Ovary (tissue), 7 donors: ENCODE measurements at regions not wholly inside any gene's neighbourhood (a gene's known extent, or its start where the extent isn't known, plus 50 kb on each side); places are given as distances from the start of the nearest gene placed in this dataset.

ENCODE experiments used
- DNase-seq, 5 donors: peaks; one replicate each; pipeline ENCODE4 v3.0.0-alpha.2; 2019 to 2020
- H3K27ac ChIP-seq, 2 donors: fragments of 200-600 bp; one replicate each; pipeline versions ENCODE4 v1.5.1 to v1.8.0; 2019 to 2022
- H3K27me3 ChIP-seq: fragments of 200-600 bp; one replicate; pipeline ENCODE4 v1.8.0; 2022
- H3K36me3 ChIP-seq: fragments of 200-600 bp; sonication (generic); one replicate; pipeline ENCODE4 v1.5.1; 2019
- H3K4me1 ChIP-seq: one replicate; pipeline ENCODE4 v1.8.1; 2013; ENCODE audit warnings: mild to moderate bottlenecking, moderate library complexity; ENCODE audit not compliant: insufficient read depth
- H3K4me3 ChIP-seq: fragments of 200-600 bp; sonication (generic); one replicate; pipeline ENCODE4 v1.5.1; 2017
- H3K9me3 ChIP-seq, 2 donors: fragments of 200-600 bp in 1 of 2; sonication (generic) in 1 of 2; one replicate each; pipeline versions ENCODE4 v1.5.1 to v1.8.1; 2013 to 2019; ENCODE audit warnings: mild to moderate bottlenecking in 1 of 2, moderate library complexity in 1 of 2
- CTCF ChIP-seq, 3 donors: fragments of 450-650 bp in 2 of 3; fragments of 200-600 bp in 1 of 3; IDR thresholded peaks; one replicate each; pipeline versions ENCODE4 v1.5.1 to v1.8.0; 2016 to 2022; ENCODE audit warnings: antibody characterized with exemption in 3 of 3, mild to moderate bottlenecking in 1 of 3
- EP300 ChIP-seq: sonication (generic); formaldehyde crosslinking; IDR thresholded peaks from one replicate; pipeline ENCODE4 v1.6.1; 2017; ENCODE audit warnings: antibody characterized with exemption
- POLR2A ChIP-seq: fragments of 450-650 bp; IDR thresholded peaks from one replicate; pipeline ENCODE4 v1.6.1; 2017; ENCODE audit warnings: antibody characterized with exemption, mild to moderate bottlenecking, moderate library complexity
- WGBS, 3 donors: extraction: QIAGEN DNeasy Blood & Tissue Kit in 1 of 3; methylation state at CpG; one replicate each; pipeline versions ENCODE4 v1.1.5 to v1.1.7; 2013 to 2017; 5-methylcytosine and 5-hydroxymethylcytosine counted together
- intact Hi-C, 4 donors: fragments of 100-400 bp; cut with DNase I; formaldehyde crosslinking; loops; one replicate each; pipeline versions ENCODE4 v1.11.0 to v1.15.1; 2022 to 2023
- donor health status: DM: no; HTN: no; CAD: no; lungs with moderate emphysema.
- donor health status: DM: no; HTN: no; CAD: no.
- donor health status: Bipolar disorder and iron deficiency.
- donor health status: DM: no; HTN: no; CAD: no.
- donor health status: DM: yes; HTN: yes; CAD: no.

- no peaks in the 10 kb centered on the region for H3K27me3 ChIP-seq
- peaks cover 1% of the 10 kb centered on the region for H3K4me1 ChIP-seq
- DNase-seq = no peak
- H3K36me3 ChIP-seq = no peaks in the 10 kb centered on the region
- H3K27ac ChIP-seq = no peak overlapping the region
- intact Hi-C loops = no loop called here
- TF ChIP-seq EP300 (no peak), POLR2A (no peak), CTCF (IDR thresholded peaks at IDR 0.05) (no peak)
- H3K4me3 ChIP-seq = no peak overlapping the region
- H3K9me3 ChIP-seq = no peaks in the 10 kb centered on the region
- WGBS, 3 donors = 75 to 76% (median 76%) methylated on average over 10 of the region's 10 CpGs
Measured at GRCh38 chr3:72213296-72214065, 428.5 kb upstream of the PROK2 start.

GRCh38 chr3:72212396-72212795 is 427.4 kb upstream of the PROK2 start:
- Histone ChIP-seq H3K36me3 (no peaks in the 10 kb centered on the region), H3K27me3 (no peaks in the 10 kb centered on the region), H3K27ac (no peak overlapping the region), H3K4me3 (no peak overlapping the region), H3K9me3 (no peaks in the 10 kb centered on the region), H3K4me1 (peaks cover 1% of the 10 kb centered on the region)
- 87 to 88% (median 88%) methylated on average over 4 of the region's 4 CpGs for WGBS, 3 donors
- TF ChIP-seq EP300 = no peak
- no peak for TF ChIP-seq POLR2A
- no peak for TF ChIP-seq CTCF (IDR thresholded peaks at IDR 0.05)
- DNase-seq = no peak
- intact Hi-C loops = no loop called here

- no peak overlapping the region for H3K27ac ChIP-seq
- H3K27me3 ChIP-seq = no peaks in the 10 kb centered on the region
- DNase-seq = no peak
- intact Hi-C loops = no loop called here
- no peak overlapping the region for H3K4me3 ChIP-seq
- TF ChIP-seq CTCF (IDR thresholded peaks at IDR 0.05) (no peak), EP300 (no peak), POLR2A (no peak)
- WGBS, 3 donors = 89 to 94% (median 93%) methylated on average over 8 of the region's 8 CpGs
- no peaks in the 10 kb centered on the region for H3K9me3 ChIP-seq
- no peaks in the 10 kb centered on the region for H3K36me3 ChIP-seq
- peaks cover 1% of the 10 kb centered on the region for H3K4me1 ChIP-seq
Measured at GRCh38 chr3:72210261-72210660, 425.3 kb upstream of the PROK2 start.

GRCh38 chr3:72205297-72205826 is 420.4 kb upstream of the PROK2 start:
- no peak for DNase-seq
- intact Hi-C loops = no loop called here
- Histone ChIP-seq H3K4me3 (no peak overlapping the region), H3K27me3 (no peaks in the 10 kb centered on the region), H3K36me3 (no peaks in the 10 kb centered on the region), H3K27ac (no peak overlapping the region), H3K9me3 (no peaks in the 10 kb centered on the region), H3K4me1 (no peaks in the 10 kb centered on the region)
- no peak for TF ChIP-seq POLR2A
- TF ChIP-seq EP300 = no peak
- no peak for TF ChIP-seq CTCF (IDR thresholded peaks at IDR 0.05)
- 75 to 83% (median 78%) methylated on average over 8 of the region's 8 CpGs for WGBS, 3 donors
